ENCODE measurements at regions not wholly inside any gene's neighbourhood (a gene's known extent, or its start where the extent isn't known, plus 50 kb on each side); places are given as distances from the start of the nearest gene placed in this dataset.

- H4K20me1 ChIP-seq (ENCODE audit: insufficient read depth, low read length), result no peaks in the 10 kb centered on the region
- no peak overlapping the region for H2AFZ ChIP-seq (ENCODE audit: low read length)
- DNase-seq, result no peak
- H3K9ac ChIP-seq (ENCODE audit: low read length), result no peak overlapping the region
- no peaks in the 10 kb centered on the region for H3K9me2 ChIP-seq (replicated peaks; ENCODE audit: insufficient read depth, low read length)
- H3K79me2 ChIP-seq (ENCODE audit: low read length), result no peaks in the 10 kb centered on the region
- H3K4me2 ChIP-seq (ENCODE audit: low read depth, low read length), result no peak overlapping the region
- H3F3A ChIP-seq (ENCODE audit: insufficient read depth, low read length), result no peaks in the 10 kb centered on the region
- no peak for TF ChIP-seq EZH2 (optimal IDR thresholded peaks at IDR 0.05; ENCODE audit: low read depth, low read length)
- TF ChIP-seq, protein P1, sequence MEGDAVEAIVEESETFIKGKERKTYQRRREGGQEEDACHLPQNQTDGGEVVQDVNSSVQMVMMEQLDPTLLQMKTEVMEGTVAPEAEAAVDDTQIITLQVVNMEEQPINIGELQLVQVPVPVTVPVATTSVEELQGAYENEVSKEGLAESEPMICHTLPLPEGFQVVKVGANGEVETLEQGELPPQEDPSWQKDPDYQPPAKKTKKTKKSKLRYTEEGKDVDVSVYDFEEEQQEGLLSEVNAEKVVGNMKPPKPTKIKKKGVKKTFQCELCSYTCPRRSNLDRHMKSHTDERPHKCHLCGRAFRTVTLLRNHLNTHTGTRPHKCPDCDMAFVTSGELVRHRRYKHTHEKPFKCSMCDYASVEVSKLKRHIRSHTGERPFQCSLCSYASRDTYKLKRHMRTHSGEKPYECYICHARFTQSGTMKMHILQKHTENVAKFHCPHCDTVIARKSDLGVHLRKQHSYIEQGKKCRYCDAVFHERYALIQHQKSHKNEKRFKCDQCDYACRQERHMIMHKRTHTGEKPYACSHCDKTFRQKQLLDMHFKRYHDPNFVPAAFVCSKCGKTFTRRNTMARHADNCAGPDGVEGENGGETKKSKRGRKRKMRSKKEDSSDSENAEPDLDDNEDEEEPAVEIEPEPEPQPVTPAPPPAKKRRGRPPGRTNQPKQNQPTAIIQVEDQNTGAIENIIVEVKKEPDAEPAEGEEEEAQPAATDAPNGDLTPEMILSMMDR (IDR thresholded peaks at IDR 0.05; ENCODE audit: low read length), result no peak
- H3K9me3 ChIP-seq (replicated peaks; ENCODE audit: insufficient read depth, low read length), result no peaks in the 10 kb centered on the region
- no peak overlapping the region for H3K27ac ChIP-seq (ENCODE audit: low read length)
- H3K4me1 ChIP-seq (ENCODE audit: low read length), result no peaks in the 10 kb centered on the region
- no peaks in the 10 kb centered on the region for H3K36me3 ChIP-seq (replicated peaks; ENCODE audit: insufficient read depth, low read length)
- no peaks in the 10 kb centered on the region for H3K27me3 ChIP-seq (replicated peaks; ENCODE audit: insufficient read depth, low read length)
- no peak overlapping the region for H3K4me3 ChIP-seq (ENCODE audit: low read length)
Observed at GRCh38 chr6:113362301-113363047, 494.7 kb upstream of the MARCKS start.

DNA sequence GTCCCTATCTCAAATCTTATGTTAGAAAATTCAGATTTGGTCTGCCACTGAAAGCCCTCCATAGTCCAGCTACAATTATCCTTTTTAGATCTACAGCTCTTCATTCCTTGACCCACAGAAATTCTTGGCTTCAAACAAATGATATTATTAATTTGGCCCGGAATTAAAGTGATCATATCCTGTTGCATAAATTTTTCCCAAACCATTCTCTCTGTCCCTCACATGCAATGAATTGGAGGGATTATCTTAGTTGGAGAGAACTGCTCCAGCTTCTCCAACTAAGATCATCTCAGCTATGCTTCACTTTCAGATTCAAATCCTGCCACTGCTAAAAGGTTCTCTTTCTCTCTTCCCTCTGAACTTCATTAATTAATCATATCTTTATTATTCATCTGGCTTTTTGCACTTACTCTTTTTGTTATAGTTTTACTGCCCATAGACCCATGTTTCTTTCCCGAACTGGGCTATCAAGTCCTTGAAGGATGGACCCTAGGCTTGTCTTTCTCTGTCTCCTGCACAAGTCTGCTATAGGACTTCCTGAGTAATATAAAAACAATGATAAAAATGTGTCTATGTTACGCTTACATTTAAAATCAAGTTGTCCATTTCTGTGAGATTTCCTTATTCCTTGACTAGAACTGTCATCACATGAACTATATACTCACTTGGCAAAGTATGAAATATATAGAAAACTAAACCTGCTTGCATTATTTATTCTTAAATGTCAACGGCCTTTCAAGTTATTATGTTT is 493.9 kb upstream of the MARCKS start:
- Histone ChIP-seq H4K20me1 (ENCODE audit: insufficient read depth, low read length) (no peaks in the 10 kb centered on the region), H3K27ac (ENCODE audit: low read length) (no peak overlapping the region), H2AFZ (ENCODE audit: low read length) (no peak overlapping the region), H3K4me2 (ENCODE audit: low read depth, low read length) (no peak overlapping the region), H3K27me3 (replicated peaks; ENCODE audit: insufficient read depth, low read length) (no peaks in the 10 kb centered on the region), H3F3A (ENCODE audit: insufficient read depth, low read length) (no peaks in the 10 kb centered on the region), H3K79me2 (ENCODE audit: low read length) (no peaks in the 10 kb centered on the region), H3K4me1 (ENCODE audit: low read length) (no peaks in the 10 kb centered on the region), H3K36me3 (replicated peaks; ENCODE audit: insufficient read depth, low read length) (no peaks in the 10 kb centered on the region), H3K9ac (ENCODE audit: low read length) (no peak overlapping the region), H3K4me3 (ENCODE audit: low read length) (no peak overlapping the region), H3K9me3 (replicated peaks; ENCODE audit: insufficient read depth, low read length) (no peaks in the 10 kb centered on the region), H3K9me2 (replicated peaks; ENCODE audit: insufficient read depth, low read length) (no peaks in the 10 kb centered on the region)
- DNase-seq, result no peak
- TF ChIP-seq EZH2phosphoT487 (IDR thresholded peaks at IDR 0.05; ENCODE audit: low read length) (no peak), EZH2 (optimal IDR thresholded peaks at IDR 0.05; ENCODE audit: low read depth, low read length) (no peak)
- TF ChIP-seq, protein P1 (IDR thresholded peaks at IDR 0.05; ENCODE audit: low read length), result no peak

DNA sequence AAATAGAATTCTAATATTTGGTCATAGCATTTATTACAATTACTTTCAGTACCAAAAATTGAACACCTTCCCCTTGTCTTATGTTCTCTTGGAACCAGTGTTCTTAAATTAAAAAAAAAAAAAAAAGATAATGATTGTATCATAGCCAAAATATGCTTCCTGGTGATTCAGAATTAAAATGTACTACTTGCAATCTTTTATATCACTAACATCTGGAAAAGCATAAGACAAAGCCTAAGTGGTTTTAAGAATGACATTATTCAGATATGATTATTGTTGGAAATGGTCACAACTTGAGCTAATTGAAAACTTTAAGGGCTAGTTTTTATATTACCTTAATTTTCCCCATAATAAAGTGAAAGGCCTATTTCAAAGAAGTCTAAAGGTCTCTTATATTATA is 493.3 kb upstream of the MARCKS start:
- no peak overlapping the region for H3K4me2 ChIP-seq (ENCODE audit: low read depth, low read length)
- no peak overlapping the region for H3K27ac ChIP-seq (ENCODE audit: low read length)
- no peaks in the 10 kb centered on the region for H3K27me3 ChIP-seq (replicated peaks; ENCODE audit: insufficient read depth, low read length)
- H3K9ac ChIP-seq (ENCODE audit: low read length), result no peak overlapping the region
- H3K4me3 ChIP-seq (ENCODE audit: low read length), result no peak overlapping the region
- H3K9me2 ChIP-seq (replicated peaks; ENCODE audit: insufficient read depth, low read length), result no peaks in the 10 kb centered on the region
- H2AFZ ChIP-seq (ENCODE audit: low read length), result no peak overlapping the region
- no peaks in the 10 kb centered on the region for H3F3A ChIP-seq (ENCODE audit: insufficient read depth, low read length)
- no peaks in the 10 kb centered on the region for H3K36me3 ChIP-seq (replicated peaks; ENCODE audit: insufficient read depth, low read length)
- no peaks in the 10 kb centered on the region for H3K4me1 ChIP-seq (ENCODE audit: low read length)
- H3K9me3 ChIP-seq (replicated peaks; ENCODE audit: insufficient read depth, low read length), result no peaks in the 10 kb centered on the region
- no peaks in the 10 kb centered on the region for H4K20me1 ChIP-seq (ENCODE audit: insufficient read depth, low read length)
- H3K79me2 ChIP-seq (ENCODE audit: low read length), result no peaks in the 10 kb centered on the region
- no peak for TF ChIP-seq EZH2phosphoT487 (IDR thresholded peaks at IDR 0.05; ENCODE audit: low read length)
- no peak for DNase-seq

GRCh38 chr6:113364766-113365165 is 492.4 kb upstream of the MARCKS start:
- Histone ChIP-seq H3K9me3 (replicated peaks; ENCODE audit: insufficient read depth, low read length) (no peaks in the 10 kb centered on the region), H3K36me3 (replicated peaks; ENCODE audit: insufficient read depth, low read length) (no peaks in the 10 kb centered on the region), H3K27me3 (replicated peaks; ENCODE audit: insufficient read depth, low read length) (no peaks in the 10 kb centered on the region), H3K79me2 (ENCODE audit: low read length) (no peaks in the 10 kb centered on the region), H3K27ac (ENCODE audit: low read length) (no peak overlapping the region), H3K4me1 (ENCODE audit: low read length) (no peaks in the 10 kb centered on the region), H3K4me2 (ENCODE audit: low read depth, low read length) (no peak overlapping the region), H3K9ac (ENCODE audit: low read length) (no peak overlapping the region), H2AFZ (ENCODE audit: low read length) (no peak overlapping the region), H3F3A (ENCODE audit: insufficient read depth, low read length) (no peaks in the 10 kb centered on the region), H3K9me2 (replicated peaks; ENCODE audit: insufficient read depth, low read length) (no peaks in the 10 kb centered on the region), H3K4me3 (ENCODE audit: low read length) (no peak overlapping the region), H4K20me1 (ENCODE audit: insufficient read depth, low read length) (no peaks in the 10 kb centered on the region)
- no peak for TF ChIP-seq EZH2phosphoT487 (IDR thresholded peaks at IDR 0.05; ENCODE audit: low read length)
- TF ChIP-seq EZH2 (optimal IDR thresholded peaks at IDR 0.05; ENCODE audit: low read depth, low read length), result no peak
- TF ChIP-seq, protein P1 (IDR thresholded peaks at IDR 0.05; ENCODE audit: low read length), result no peak
- no peak for DNase-seq

Measured in MM.1S (cell line).